HG02943 (cell line): ENCODE measurements at regions not wholly inside any gene's neighbourhood (a gene's known extent, or its start where the extent isn't known, plus 50 kb on each side); places are given as distances from the start of the nearest gene placed in this dataset.
A peak's percentile ranks its signal among the peaks of the same experiment; 100 is the strongest.
"Not testable (repeated sequence)": the region's sequence is repeated elsewhere in the genome, so short reads cannot be mapped to it uniquely, and the experiment has no call there.

ENCODE experiments used
- ATAC-seq: cut with Tn5 transposase; IDR thresholded peaks from one replicate; pipeline ENCODE4 v1.9.1; 2021; ENCODE audit warnings: mild to moderate bottlenecking, low read depth, moderate library complexity; ENCODE audit not compliant: unreplicated experiment

- no peak for ATAC-seq
Observed at GRCh38 chr3:177354466-177354865, 157.2 kb upstream of the TBL1XR1 start.

- ATAC-seq, result no peak
Observed at GRCh38 chr3:177356113-177356512, 158.8 kb upstream of the TBL1XR1 start.

GRCh38 chr3:177356952-177357351 lies 159.7 kb upstream of the TBL1XR1 start:
- no peak for ATAC-seq

- no peak for ATAC-seq
Observed at GRCh38 chr3:177357352-177358090, 160.2 kb upstream of the TBL1XR1 start.

- ATAC-seq, result peak; percentile 52
Observed at GRCh38 chr3:177358091-177358976, 161.1 kb upstream of the TBL1XR1 start.

GRCh38 chr3:177358977-177359592 lies 161.8 kb upstream of the TBL1XR1 start:
- ATAC-seq, result peak; percentile 19

- peak; percentile 72 for ATAC-seq
Observed at GRCh38 chr3:177359593-177360357, 162.5 kb upstream of the TBL1XR1 start.

GRCh38 chr3:177361081-177361938 lies 164.0 kb upstream of the TBL1XR1 start:
- no peak for ATAC-seq

- ATAC-seq, result no peak
Observed at GRCh38 chr3:177362626-177363025, 165.3 kb upstream of the TBL1XR1 start.

GRCh38 chr3:177364236-177364635 lies 167.0 kb upstream of the TBL1XR1 start:
- no peak for ATAC-seq

GRCh38 chr3:177365294-177365693 lies 168.0 kb upstream of the TBL1XR1 start:
- ATAC-seq, result not testable (repeated sequence)

GRCh38 chr3:177367788-177368187 lies 170.5 kb upstream of the TBL1XR1 start:
- ATAC-seq, result no peak

- no peak for ATAC-seq
Observed at GRCh38 chr3:177370246-177370822, 173.1 kb upstream of the TBL1XR1 start.

GRCh38 chr3:177371146-177371545 lies 173.9 kb upstream of the TBL1XR1 start:
- no peak for ATAC-seq

GRCh38 chr3:177371888-177372287 lies 174.6 kb upstream of the TBL1XR1 start:
- no peak for ATAC-seq

GRCh38 chr3:177374323-177374722 lies 177.0 kb upstream of the TBL1XR1 start:
- no peak for ATAC-seq

- no peak for ATAC-seq
Observed at GRCh38 chr3:177375316-177375715, 178.0 kb upstream of the TBL1XR1 start.

- no peak for ATAC-seq
Observed at GRCh38 chr3:177377166-177377565, 179.9 kb upstream of the TBL1XR1 start.

- no peak for ATAC-seq
Observed at GRCh38 chr3:177378168-177378567, 180.9 kb upstream of the TBL1XR1 start.
